ENCODE measurements at regions not wholly inside any gene's neighbourhood (a gene's known extent, or its start where the extent isn't known, plus 50 kb on each side); places are given as distances from the start of the nearest gene placed in this dataset.

DNA sequence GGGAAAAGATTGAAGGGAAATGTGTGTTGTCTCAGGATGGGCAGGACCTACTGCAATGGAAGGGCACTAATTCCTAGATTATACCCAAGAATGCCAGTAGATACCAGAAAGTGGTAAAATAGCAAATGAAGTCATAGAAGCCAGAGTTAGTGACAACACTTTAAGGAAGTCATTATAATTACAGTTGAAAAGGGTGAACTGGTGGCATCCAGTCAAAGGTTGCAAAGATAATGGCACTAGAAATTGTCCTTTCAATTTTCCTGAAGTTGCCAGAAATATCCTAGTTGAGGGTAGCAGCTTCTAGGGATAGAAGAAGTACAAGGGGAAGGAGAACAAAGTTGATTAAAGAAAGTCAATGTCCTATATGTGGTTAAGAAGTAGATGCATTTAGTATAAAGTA is 68.8 kb upstream of the GLS start:
- no peaks in the 10 kb centered on the region for H3K9me3 Mint-ChIP-seq (ENCODE audit: unreplicated experiment)
- DNase-seq (ENCODE audit: low read depth) (no peak), FAIRE-seq (no peak)
- H2AFZ ChIP-seq (ENCODE audit: low read depth, low read length) = no peak overlapping the region
- no peak for TF ChIP-seq EZH2 (IDR thresholded peaks at IDR 0.05; ENCODE audit: insufficient read depth, low read length)
- TF ChIP-seq, protein P1, sequence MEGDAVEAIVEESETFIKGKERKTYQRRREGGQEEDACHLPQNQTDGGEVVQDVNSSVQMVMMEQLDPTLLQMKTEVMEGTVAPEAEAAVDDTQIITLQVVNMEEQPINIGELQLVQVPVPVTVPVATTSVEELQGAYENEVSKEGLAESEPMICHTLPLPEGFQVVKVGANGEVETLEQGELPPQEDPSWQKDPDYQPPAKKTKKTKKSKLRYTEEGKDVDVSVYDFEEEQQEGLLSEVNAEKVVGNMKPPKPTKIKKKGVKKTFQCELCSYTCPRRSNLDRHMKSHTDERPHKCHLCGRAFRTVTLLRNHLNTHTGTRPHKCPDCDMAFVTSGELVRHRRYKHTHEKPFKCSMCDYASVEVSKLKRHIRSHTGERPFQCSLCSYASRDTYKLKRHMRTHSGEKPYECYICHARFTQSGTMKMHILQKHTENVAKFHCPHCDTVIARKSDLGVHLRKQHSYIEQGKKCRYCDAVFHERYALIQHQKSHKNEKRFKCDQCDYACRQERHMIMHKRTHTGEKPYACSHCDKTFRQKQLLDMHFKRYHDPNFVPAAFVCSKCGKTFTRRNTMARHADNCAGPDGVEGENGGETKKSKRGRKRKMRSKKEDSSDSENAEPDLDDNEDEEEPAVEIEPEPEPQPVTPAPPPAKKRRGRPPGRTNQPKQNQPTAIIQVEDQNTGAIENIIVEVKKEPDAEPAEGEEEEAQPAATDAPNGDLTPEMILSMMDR (IDR thresholded peaks at IDR 0.05; ENCODE audit: insufficient read depth, low read depth, low read length) = no peak
- no peaks in the 10 kb centered on the region for H4K20me1 ChIP-seq (ENCODE audit: insufficient read depth, low read length)
- H3K27me3 Mint-ChIP-seq (ENCODE audit: low read depth, unreplicated experiment) = no peaks in the 10 kb centered on the region
- H3K36me3 Mint-ChIP-seq (ENCODE audit: low read depth, unreplicated experiment) = no peaks in the 10 kb centered on the region
- no peaks in the 10 kb centered on the region for H3K79me2 ChIP-seq (ENCODE audit: insufficient read depth, low read length)
- no peak overlapping the region for H3K27ac Mint-ChIP-seq (ENCODE audit: unreplicated experiment)
- H3K27me3 ChIP-seq (ENCODE audit: insufficient read depth, low read length) = no peaks in the 10 kb centered on the region
- H3K27ac ChIP-seq (ENCODE audit: low read depth, low read length) = no peak overlapping the region
- H3K4me1 ChIP-seq (ENCODE audit: insufficient read depth, low read length) = no peaks in the 10 kb centered on the region
- peaks cover 41% of the 10 kb centered on the region for H3K4me1 Mint-ChIP-seq (ENCODE audit: low read depth, unreplicated experiment)
- no peaks in the 10 kb centered on the region for H3K9me3 ChIP-seq (ENCODE audit: insufficient read depth, low read depth, low read length)
- no peak overlapping the region for H3K4me2 ChIP-seq (ENCODE audit: low read length)
- no peak overlapping the region for H3K4me3 ChIP-seq (ENCODE audit: insufficient read depth, low read depth, low read length)
- no peaks in the 10 kb centered on the region for H3K36me3 ChIP-seq (ENCODE audit: insufficient read depth, low read length)
- no peak overlapping the region for H3K4me3 Mint-ChIP-seq (ENCODE audit: unreplicated experiment)
- no peak overlapping the region for H3K9ac ChIP-seq (ENCODE audit: low read length)

DNA sequence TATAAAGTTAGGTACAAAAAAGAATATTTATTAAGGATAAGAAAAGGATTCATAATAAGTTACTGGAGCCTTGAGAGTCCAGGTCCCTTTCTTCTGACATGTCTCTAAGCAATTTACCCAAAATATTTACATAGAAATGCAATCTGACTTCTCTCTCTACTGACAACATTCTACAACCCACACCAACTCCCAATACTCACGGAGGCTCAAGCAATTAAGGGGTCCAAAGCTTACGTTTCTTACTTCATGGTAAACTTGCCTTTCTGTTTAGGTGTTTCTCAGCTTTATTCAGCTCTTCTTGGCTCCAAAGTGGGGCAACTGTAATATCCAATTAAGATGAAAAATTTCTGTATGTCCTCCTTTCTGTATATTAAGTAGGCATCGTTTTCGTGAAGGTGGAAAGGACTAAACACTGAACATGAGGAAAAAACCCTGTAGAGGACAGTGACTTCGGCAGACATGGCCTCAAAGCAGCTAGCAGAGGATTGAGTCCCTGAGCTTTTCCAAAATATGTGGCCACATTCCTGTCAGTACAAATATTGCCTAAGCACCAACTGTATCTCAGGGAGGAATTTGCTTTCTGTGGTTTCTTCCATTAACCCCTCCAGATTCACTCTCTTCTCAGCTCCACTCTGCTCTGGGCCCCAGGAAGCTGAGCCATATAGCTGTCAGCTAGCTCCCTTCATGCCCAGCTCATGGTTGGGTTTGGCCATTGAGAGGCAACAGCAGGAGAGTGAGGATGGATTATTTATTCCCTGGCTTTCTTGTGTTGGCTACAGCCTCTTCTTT is 67.9 kb upstream of the GLS start:
- no peak overlapping the region for H3K4me2 ChIP-seq (ENCODE audit: low read length)

More for the DNA sequence above, 67.9 kb upstream of the GLS start:
- TF ChIP-seq, protein P1 (IDR thresholded peaks at IDR 0.05; ENCODE audit: insufficient read depth, low read depth, low read length) = no peak
- no peak for TF ChIP-seq EZH2 (IDR thresholded peaks at IDR 0.05; ENCODE audit: insufficient read depth, low read length)
- H3K27ac Mint-ChIP-seq (ENCODE audit: unreplicated experiment) = peak overlapping the region; percentile 30
- peak; percentile 66 for DNase-seq (ENCODE audit: low read depth)
- Histone ChIP-seq H3K9me3 (ENCODE audit: insufficient read depth, low read depth, low read length) (no peaks in the 10 kb centered on the region), H3K4me3 (ENCODE audit: insufficient read depth, low read depth, low read length) (no peak overlapping the region), H2AFZ (ENCODE audit: low read depth, low read length) (no peak overlapping the region), H4K20me1 (ENCODE audit: insufficient read depth, low read length) (no peaks in the 10 kb centered on the region), H3K27ac (ENCODE audit: low read depth, low read length) (no peak overlapping the region), H3K79me2 (ENCODE audit: insufficient read depth, low read length) (no peaks in the 10 kb centered on the region), H3K9ac (ENCODE audit: low read length) (no peak overlapping the region), H3K36me3 (ENCODE audit: insufficient read depth, low read length) (no peaks in the 10 kb centered on the region), H3K27me3 (ENCODE audit: insufficient read depth, low read length) (no peaks in the 10 kb centered on the region), H3K4me1 (ENCODE audit: insufficient read depth, low read length) (no peaks in the 10 kb centered on the region)
- peaks cover 41% of the 10 kb centered on the region for H3K4me1 Mint-ChIP-seq (ENCODE audit: low read depth, unreplicated experiment)
- no peaks in the 10 kb centered on the region for H3K36me3 Mint-ChIP-seq (ENCODE audit: low read depth, unreplicated experiment)
- peak overlapping the region; percentile 58 for H3K4me3 Mint-ChIP-seq (ENCODE audit: unreplicated experiment)
- no peaks in the 10 kb centered on the region for H3K9me3 Mint-ChIP-seq (ENCODE audit: unreplicated experiment)
- H3K27me3 Mint-ChIP-seq (ENCODE audit: low read depth, unreplicated experiment) = no peaks in the 10 kb centered on the region
- no peak for FAIRE-seq
